DND-41 (cell line): ENCODE measurements at regions not wholly inside any gene's neighbourhood (a gene's known extent, or its start where the extent isn't known, plus 50 kb on each side); places are given as distances from the start of the nearest gene placed in this dataset.

Source experiments
- ATAC-seq: fragments of 200-7000 bp; cut with Tn5 transposase; 3 replicates; pipeline ENCODE4 v1.9.1; 2021; ENCODE audit warnings: low read depth; ENCODE audit not compliant: insufficient read depth
- DNase-seq: peaks from one replicate; pipeline ENCODE4 v3.0.0-alpha.2; 2020
- H2AFZ ChIP-seq: 2 replicates; pipeline ENCODE4 v1.6.0; 2012; ENCODE audit warnings: low read depth, low read length
- H3K27ac ChIP-seq: 2 replicates; pipeline ENCODE4 v1.5.1; 2012; ENCODE audit warnings: low read length, inconsistent platforms
- H3K27me3 ChIP-seq: fragments of 200-600 bp; sonication (generic); 2 replicates; pipeline ENCODE4 v1.6.0; 2012; ENCODE audit warnings: low read length, mild to moderate bottlenecking, inconsistent platforms; ENCODE audit not compliant: insufficient read depth, poor library complexity
- H3K36me3 ChIP-seq: 2 replicates; pipeline ENCODE4 v1.5.1; 2012; ENCODE audit warnings: low read length, inconsistent platforms; ENCODE audit not compliant: insufficient read depth
- H3K4me1 ChIP-seq: 2 replicates; pipeline ENCODE4 v1.5.1; 2012; ENCODE audit warnings: mild to moderate bottlenecking, low read length; ENCODE audit not compliant: insufficient read depth
- H3K4me2 ChIP-seq: 2 replicates; pipeline ENCODE4 v1.6.0; 2012; ENCODE audit warnings: mild to moderate bottlenecking, moderate library complexity, low read length, inconsistent platforms; ENCODE audit not compliant: insufficient read depth
- H3K4me3 ChIP-seq, 2 experiments: fragments of 200-600 bp in 1 of 2; shearing (Covaris generic) in 1 of 2; 2 replicates each; pipeline ENCODE4 v1.5.1; 2012 to 2016; ENCODE audit warnings: inconsistent platforms in 2 of 2, low read length in 2 of 2, mild to moderate bottlenecking in 2 of 2, low read depth in 1 of 2, moderate library complexity in 1 of 2
- H3K79me2 ChIP-seq: 2 replicates; pipeline ENCODE4 v1.6.0; 2012; ENCODE audit warnings: low read length, inconsistent platforms; ENCODE audit not compliant: insufficient read depth
- H3K9ac ChIP-seq: 2 replicates; pipeline ENCODE4 v1.6.0; 2012; ENCODE audit warnings: low read depth, mild to moderate bottlenecking, inconsistent platforms, low read length, moderate library complexity
- H3K9me3 ChIP-seq: 2 replicates; pipeline ENCODE4 v1.5.1; 2012; ENCODE audit warnings: low read length, moderate library complexity, mild to moderate bottlenecking, inconsistent platforms; ENCODE audit not compliant: insufficient read depth, severe bottlenecking
- H4K20me1 ChIP-seq: 2 replicates; pipeline ENCODE4 v1.6.0; 2012; ENCODE audit warnings: low read length; ENCODE audit not compliant: insufficient read depth
- CTCF ChIP-seq: IDR thresholded peaks from 2 replicates; pipeline ENCODE4 v1.5.1; 2012; ENCODE audit warnings: borderline replicate concordance, low read length, moderate library complexity, mild to moderate bottlenecking; ENCODE audit not compliant: poor library complexity, severe bottlenecking; ENCODE audit errors: extremely low read depth
- EZH2 ChIP-seq: IDR thresholded peaks from 3 replicates; pipeline ENCODE4 v1.6.1; 2012; ENCODE audit warnings: borderline replicate concordance, low read depth, mild to moderate bottlenecking, moderate library complexity, low read length, inconsistent platforms; ENCODE audit not compliant: severe bottlenecking

DNA sequence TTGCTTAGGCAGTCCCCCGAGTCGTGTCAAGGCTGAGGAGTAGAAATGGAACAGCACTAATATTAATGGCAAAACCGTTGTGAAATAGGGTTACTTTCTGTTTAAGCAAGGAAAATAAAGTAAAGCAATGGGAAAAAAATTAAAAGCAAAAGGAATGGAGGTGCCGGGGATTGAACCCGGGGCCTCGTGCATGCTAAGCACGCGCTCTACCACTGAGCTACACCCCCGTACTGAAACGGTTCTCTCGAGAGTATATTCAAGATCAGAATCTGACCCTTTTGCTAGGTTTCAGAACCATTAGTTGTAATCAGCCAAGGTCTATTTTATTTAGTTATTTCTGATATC is 85.5 kb downstream of the TRIM27 start:
- ATAC-seq = peak; percentile 67
- peak overlapping the region; percentile 38 for H3K27ac ChIP-seq
- no peak for TF ChIP-seq CTCF
- no peak for TF ChIP-seq EZH2

GRCh38 chr6:28838634-28839442 is 84.9 kb downstream of the TRIM27 start:
- Histone ChIP-seq H3K9me3 (no peaks in the 10 kb centered on the region), H3K9ac (peak overlapping the region; percentile 58), H3K4me1 (peaks cover 31% of the 10 kb centered on the region; the same call in 1 of the 2 replicates), H3K27me3 (peaks cover 12% of the 10 kb centered on the region), H2AFZ (peak overlapping the region; percentile 83), H3K4me2 (peak overlapping the region; percentile 95), H3K27ac (peak overlapping the region; percentile 38), H3K4me3 (peak overlapping the region; percentile 57 to 75), H4K20me1 (no peaks in the 10 kb centered on the region), H3K36me3 (no peaks in the 10 kb centered on the region), H3K79me2 (no peaks in the 10 kb centered on the region)
- ATAC-seq (peak; percentile 91), DNase-seq (peak; percentile 84)
- TF ChIP-seq EZH2 = peak; percentile 65
- peak; percentile 77 for TF ChIP-seq CTCF

More for the DNA sequence above, 85.5 kb downstream of the TRIM27 start:
- H3K9me3 ChIP-seq = no peaks in the 10 kb centered on the region
- H3K79me2 ChIP-seq = no peaks in the 10 kb centered on the region
- DNase-seq = peak; percentile 68
- H3K9ac ChIP-seq = peak overlapping the region; percentile 58
- no peaks in the 10 kb centered on the region for H4K20me1 ChIP-seq
- H3K27me3 ChIP-seq = peaks cover 12% of the 10 kb centered on the region
- H3K4me3 ChIP-seq = peak overlapping the region; percentile 57 to 75
- H3K4me2 ChIP-seq = peak overlapping the region; percentile 95
- peaks cover 31% of the 10 kb centered on the region; the same call in 1 of the 2 replicates for H3K4me1 ChIP-seq
- H3K36me3 ChIP-seq = no peaks in the 10 kb centered on the region
- H2AFZ ChIP-seq = peak overlapping the region; percentile 83

- ATAC-seq = no peak
- peaks cover 31% of the 10 kb centered on the region; the same call in 1 of the 2 replicates for H3K4me1 ChIP-seq
- no peaks in the 10 kb centered on the region for H3K79me2 ChIP-seq
- peak overlapping the region; percentile 58 for H3K9ac ChIP-seq
- DNase-seq = no peak
- TF ChIP-seq EZH2 = no peak
- no peak for TF ChIP-seq CTCF
- H4K20me1 ChIP-seq = no peaks in the 10 kb centered on the region
- peak overlapping the region; percentile 95 for H3K4me2 ChIP-seq
- no peaks in the 10 kb centered on the region for H3K9me3 ChIP-seq
- H3K36me3 ChIP-seq = no peaks in the 10 kb centered on the region
- no peak overlapping the region for H3K27ac ChIP-seq
- H3K27me3 ChIP-seq = peaks cover 14% of the 10 kb centered on the region
- H3K4me3 ChIP-seq = peak overlapping the region; percentile 57 to 75; a peak in 3 of 4 replicates
- peak overlapping the region; percentile 83 for H2AFZ ChIP-seq
Observed at GRCh38 chr6:28839443-28840120, 84.2 kb downstream of the TRIM27 start.
